ENCODE measurements at regions not wholly inside any gene's neighbourhood (a gene's known extent, or its start where the extent isn't known, plus 50 kb on each side); places are given as distances from the start of the nearest gene placed in this dataset.

DNA sequence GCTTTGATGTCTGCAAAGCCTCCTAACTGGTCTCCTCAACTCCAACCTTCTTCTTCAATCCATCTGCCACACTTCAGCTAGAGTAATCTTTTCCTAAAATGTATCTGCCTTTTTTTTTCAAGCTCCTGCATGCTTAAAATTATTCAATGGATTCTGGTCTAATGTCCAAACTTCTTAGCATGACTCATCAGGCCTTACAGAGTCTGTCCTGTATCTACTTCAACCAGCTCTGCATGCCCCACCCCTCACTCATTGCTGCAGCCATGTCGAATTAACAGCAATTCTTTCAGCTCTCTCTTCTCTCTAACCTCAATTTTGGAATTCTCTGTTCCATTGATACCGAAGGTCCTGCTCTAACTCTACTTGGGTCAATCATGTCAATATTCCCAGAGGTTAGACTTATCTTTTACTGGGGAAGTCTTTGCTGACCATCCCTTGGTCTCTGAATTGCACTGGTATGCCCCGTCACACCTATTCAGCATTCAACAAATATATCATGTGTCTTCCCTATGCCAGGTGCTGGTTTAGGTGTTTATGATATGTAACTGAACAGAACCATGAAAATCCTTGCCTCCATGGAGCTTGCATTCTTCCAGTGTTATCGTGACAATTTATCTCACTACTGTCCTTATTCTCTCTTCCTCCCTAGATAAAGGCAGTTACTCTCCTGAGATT lies 88.5 kb upstream of the NANOGP8 start (continued):
- TF ChIP-seq, protein P1, sequence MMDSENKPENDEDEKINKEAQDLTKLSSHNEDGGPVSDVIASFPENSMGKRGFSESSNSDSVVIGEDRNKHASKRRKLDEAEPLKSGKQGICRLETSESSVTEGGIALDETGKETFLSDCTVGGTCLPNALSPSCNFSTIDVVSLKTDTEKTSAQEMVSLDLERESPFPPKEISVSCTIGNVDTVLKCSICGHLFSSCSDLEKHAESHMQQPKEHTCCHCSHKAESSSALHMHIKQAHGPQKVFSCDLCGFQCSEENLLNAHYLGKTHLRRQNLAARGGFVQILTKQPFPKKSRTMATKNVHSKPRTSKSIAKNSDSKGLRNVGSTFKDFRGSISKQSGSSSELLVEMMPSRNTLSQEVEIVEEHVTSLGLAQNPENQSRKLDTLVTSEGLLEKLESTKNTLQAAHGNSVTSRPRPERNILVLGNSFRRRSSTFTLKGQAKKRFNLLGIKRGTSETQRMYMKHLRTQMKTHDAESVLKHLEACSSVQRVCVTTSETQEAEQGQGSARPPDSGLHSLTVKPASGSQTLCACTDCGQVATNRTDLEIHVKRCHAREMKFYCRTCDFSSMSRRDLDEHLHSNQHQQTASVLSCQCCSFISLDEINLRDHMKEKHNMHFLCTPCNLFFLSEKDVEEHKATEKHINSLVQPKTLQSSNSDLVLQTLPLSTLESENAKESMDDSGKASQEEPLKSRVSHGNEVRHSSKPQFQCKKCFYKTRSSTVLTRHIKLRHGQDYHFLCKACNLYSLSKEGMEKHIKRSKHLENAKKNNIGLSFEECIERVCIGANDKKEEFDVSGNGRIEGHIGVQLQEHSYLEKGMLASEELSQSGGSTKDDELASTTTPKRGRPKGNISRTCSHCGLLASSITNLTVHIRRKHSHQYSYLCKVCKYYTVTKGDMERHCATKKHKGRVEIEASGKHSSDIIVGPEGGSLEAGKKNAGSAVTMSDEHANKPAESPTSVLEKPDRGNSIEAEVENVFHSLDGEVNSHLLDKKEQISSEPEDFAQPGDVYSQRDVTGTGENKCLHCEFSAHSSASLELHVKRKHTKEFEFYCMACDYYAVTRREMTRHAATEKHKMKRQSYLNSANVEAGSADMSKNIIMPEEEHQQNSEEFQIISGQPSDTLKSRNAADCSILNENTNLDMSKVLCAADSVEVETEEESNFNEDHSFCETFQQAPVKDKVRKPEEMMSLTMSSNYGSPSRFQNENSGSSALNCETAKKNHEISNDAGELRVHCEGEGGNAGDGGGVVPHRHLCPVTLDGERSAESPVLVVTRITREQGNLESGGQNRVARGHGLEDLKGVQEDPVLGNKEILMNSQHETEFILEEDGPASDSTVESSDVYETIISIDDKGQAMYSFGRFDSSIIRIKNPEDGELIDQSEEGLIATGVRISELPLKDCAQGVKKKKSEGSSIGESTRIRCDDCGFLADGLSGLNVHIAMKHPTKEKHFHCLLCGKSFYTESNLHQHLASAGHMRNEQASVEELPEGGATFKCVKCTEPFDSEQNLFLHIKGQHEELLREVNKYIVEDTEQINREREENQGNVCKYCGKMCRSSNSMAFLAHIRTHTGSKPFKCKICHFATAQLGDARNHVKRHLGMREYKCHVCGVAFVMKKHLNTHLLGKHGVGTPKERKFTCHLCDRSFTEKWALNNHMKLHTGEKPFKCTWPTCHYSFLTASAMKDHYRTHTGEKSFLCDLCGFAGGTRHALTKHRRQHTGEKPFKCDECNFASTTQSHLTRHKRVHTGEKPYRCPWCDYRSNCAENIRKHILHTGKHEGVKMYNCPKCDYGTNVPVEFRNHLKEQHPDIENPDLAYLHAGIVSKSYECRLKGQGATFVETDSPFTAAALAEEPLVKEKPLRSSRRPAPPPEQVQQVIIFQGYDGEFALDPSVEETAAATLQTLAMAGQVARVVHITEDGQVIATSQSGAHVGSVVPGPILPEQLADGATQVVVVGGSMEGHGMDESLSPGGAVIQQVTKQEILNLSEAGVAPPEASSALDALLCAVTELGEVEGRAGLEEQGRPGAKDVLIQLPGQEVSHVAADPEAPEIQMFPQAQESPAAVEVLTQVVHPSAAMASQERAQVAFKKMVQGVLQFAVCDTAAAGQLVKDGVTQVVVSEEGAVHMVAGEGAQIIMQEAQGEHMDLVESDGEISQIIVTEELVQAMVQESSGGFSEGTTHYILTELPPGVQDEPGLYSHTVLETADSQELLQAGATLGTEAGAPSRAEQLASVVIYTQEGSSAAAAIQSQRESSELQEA (IDR thresholded peaks at IDR 0.05; ENCODE audit: low read depth), result no peak
- TF ChIP-seq ZNF707 (CRISPR knock-in tag; conservative IDR thresholded peaks at IDR 0.05) (no peak), HOXB6 (CRISPR knock-in tag; IDR thresholded peaks at IDR 0.05; ENCODE audit: borderline replicate concordance) (no peak), TCF3 (CRISPR knock-in tag; IDR thresholded peaks at IDR 0.05) (peak; percentile 73), MCM2 (IDR thresholded peaks at IDR 0.05; ENCODE audit: low read depth) (no peak), NFE2 (IDR thresholded peaks at IDR 0.05; ENCODE audit: low read depth) (peak; percentile 71), CEBPG (CRISPR knock-in tag; IDR thresholded peaks at IDR 0.05) (no peak), CEBPG (tag; conservative IDR thresholded peaks at IDR 0.05 in 1 of 2, IDR thresholded peaks at IDR 0.05 in 1 of 2) (no peak), MTF1 (CRISPR knock-in tag; IDR thresholded peaks at IDR 0.05; ENCODE audit: borderline replicate concordance) (no peak), ZBTB8A (IDR thresholded peaks at IDR 0.05; ENCODE audit: partially characterized antibody) (no peak), RAD21 (CRISPR knock-in tag; conservative IDR thresholded peaks at IDR 0.05 in 1 of 2, IDR thresholded peaks at IDR 0.05 in 1 of 2) (no peak), ZNF408 (CRISPR knock-in tag; IDR thresholded peaks at IDR 0.05; ENCODE audit: low read depth) (no peak), PTRF (tag; IDR thresholded peaks at IDR 0.05) (no peak), NR3C1 (CRISPR knock-in tag; IDR thresholded peaks at IDR 0.05) (no peak), FOXA1 (IDR thresholded peaks at IDR 0.05; ENCODE audit: borderline replicate concordance) (no peak), SNRNP70 (optimal IDR thresholded peaks at IDR 0.05; ENCODE audit: low read depth, low read length) (no peak), ZNF785 (CRISPR knock-in tag; IDR thresholded peaks at IDR 0.05) (no peak), THRAP3 (IDR thresholded peaks at IDR 0.05; ENCODE audit: borderline replicate concordance) (no peak), ZNF584 (CRISPR knock-in tag; IDR thresholded peaks at IDR 0.05; ENCODE audit: low read depth) (no peak)
- TF ChIP-seq, protein P2, sequence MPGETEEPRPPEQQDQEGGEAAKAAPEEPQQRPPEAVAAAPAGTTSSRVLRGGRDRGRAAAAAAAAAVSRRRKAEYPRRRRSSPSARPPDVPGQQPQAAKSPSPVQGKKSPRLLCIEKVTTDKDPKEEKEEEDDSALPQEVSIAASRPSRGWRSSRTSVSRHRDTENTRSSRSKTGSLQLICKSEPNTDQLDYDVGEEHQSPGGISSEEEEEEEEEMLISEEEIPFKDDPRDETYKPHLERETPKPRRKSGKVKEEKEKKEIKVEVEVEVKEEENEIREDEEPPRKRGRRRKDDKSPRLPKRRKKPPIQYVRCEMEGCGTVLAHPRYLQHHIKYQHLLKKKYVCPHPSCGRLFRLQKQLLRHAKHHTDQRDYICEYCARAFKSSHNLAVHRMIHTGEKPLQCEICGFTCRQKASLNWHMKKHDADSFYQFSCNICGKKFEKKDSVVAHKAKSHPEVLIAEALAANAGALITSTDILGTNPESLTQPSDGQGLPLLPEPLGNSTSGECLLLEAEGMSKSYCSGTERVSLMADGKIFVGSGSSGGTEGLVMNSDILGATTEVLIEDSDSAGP (CRISPR knock-in tag; IDR thresholded peaks at IDR 0.05), result no peak
